ENCODE measurements at regions not wholly inside any gene's neighbourhood (a gene's known extent, or its start where the extent isn't known, plus 50 kb on each side); places are given as distances from the start of the nearest gene placed in this dataset.

DNA sequence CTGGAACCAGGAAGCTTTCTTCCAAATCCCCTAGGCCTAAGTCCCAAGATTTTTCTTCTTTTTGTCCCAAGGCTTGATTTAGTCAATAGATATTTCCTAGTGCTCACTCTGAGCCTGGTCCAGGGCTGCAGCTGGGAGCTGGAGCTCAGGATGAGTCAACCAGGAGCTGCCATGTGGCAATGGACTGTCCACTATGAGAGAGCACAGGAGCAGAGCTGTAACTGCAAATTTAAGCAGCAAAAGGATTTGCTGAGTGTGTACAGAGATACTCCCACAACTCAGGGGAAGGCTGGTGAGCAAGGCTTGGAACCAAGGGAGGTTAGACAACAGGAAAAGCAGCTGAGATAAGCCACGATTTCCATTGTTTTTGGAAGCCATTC is 92.1 kb upstream of the CXCL12 start:
- DNase-seq = no peak

DNA sequence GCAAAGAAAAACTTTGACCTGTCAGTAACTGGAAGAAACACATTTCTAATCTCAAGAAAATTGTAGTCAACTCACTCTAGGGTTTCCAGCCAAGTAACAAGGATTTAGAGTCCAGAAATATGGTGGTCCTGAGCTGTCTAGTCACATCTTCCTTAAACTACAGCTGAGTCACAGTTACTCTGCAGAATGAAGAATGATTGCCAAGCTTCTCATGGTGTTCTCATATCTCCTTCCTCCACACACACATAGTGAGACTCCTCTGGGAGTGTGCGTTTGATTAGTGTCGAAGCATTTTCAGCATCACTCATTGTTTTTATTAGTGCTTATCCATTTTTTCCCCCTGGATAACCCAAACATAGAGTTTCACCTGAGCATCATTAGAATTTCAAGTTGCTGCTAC is 93.1 kb upstream of the CXCL12 start:
- no peak for DNase-seq

DNA sequence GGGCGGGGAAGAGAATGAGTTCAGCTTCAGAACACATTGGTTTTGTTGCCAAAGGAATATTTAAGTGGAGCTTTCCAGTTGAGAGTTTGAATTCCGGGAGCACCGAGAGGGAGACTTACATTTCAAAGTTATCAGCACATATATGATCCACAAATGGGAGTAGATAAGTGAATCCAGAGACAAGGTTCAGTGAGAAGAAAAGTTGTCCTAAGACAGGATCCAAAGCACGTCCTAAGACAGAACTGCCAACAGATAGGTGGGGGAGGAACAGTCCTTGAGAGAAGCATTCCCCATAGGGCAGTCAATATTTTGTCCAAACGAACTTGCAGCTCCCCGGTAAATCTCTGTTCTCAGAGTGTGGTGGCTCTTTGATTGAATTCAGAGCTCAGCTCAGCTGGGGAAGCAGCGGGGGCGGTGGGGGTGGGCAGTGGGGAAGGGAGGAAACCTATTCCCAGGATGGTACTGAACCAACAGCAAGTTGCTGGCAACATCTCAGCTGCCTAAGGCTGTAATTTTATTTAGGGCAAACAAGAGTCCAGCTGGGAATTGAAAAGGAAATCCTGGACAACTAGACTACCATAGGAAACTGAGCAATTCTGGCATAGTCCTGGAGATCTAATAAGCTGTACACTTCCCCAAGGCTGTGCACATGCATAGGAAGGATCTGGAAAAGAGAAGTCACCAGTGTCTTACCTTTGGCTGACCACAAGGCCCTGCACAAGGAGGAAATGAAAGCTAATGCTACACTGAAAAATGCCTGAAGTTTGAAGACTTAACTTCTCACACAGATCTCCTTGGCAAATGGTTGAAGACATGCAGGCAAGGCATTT is 94.2 kb upstream of the CXCL12 start:
- DNase-seq = no peak

DNA sequence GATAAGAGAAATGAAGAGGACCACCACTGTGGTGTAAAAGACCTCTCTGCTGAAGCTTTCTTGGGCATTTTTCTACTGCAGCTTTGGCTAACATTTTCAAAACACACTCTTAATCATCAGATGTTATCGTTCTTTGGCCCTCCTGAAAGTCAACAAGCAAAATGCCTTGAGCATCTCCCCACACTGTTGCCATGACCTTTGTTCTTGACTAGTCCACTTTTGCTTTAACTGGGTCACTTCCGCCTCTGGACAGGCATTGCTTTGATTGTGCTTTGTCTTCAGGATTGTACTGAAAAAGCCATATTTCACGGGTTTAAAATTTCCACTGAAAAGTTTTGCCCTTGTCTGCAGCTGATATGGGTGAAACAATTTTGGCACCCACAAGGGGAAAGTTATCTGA is 107.8 kb upstream of the CXCL12 start:
- DNase-seq = no peak

DNA sequence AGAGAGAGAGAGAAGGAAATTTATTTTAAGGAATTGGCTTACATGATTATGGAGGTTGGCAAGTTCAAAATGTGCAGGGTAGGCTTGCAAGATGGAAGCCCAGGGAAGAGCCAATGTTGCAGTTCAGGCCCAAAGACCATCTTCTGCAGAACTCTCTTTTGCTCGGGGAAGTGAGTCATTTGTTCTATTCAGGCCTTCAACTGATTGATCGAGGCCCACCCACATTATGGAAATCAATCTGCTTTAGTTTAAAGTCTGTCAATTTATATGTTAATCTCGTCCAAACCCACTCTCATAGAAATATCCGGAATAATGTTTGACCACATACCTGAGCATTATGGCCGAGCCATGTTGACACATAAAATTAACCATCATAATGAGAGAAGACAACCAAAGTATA is 113.3 kb upstream of the CXCL12 start:
- no peak for DNase-seq

DNA sequence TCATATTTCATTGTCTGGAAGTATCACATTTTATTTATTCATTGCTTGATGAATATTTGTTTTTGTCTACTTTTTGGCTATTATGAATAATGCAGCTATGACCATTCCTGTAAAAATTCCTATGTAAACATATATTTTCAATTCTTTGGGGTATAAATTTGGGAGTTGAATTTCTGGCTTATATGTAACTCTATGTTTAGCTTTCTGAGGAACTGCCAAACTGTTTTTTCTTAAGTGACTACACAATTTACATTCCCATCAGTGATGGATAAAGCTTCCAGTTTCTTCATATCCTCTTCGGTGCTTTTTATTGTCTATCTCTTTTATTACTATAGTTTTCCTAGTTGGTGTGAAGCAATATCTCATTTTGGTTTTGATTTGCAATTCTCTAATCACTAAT is 115.6 kb upstream of the CXCL12 start:
- DNase-seq = peak; percentile 33

DNA sequence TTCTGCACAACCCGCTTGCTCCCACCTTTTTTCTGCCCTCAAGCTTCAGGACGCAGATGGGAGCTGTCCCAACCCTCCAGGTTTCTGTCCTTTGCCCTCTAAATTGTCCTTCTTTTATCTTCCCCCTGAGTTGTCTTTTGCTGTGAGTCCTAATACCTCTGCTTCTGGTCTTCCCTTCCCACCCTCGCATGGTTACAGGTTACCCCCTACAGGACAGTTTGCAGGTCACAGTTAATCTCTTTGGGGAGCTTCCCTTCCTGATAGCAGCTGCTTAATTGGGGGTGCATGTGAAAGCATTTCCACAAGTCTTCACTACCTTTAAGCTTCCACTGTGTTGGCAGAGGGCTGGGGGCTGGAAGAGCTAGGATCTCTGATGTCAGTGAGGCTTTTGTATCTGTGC is 121.5 kb upstream of the CXCL12 start:
- DNase-seq = no peak

DNA sequence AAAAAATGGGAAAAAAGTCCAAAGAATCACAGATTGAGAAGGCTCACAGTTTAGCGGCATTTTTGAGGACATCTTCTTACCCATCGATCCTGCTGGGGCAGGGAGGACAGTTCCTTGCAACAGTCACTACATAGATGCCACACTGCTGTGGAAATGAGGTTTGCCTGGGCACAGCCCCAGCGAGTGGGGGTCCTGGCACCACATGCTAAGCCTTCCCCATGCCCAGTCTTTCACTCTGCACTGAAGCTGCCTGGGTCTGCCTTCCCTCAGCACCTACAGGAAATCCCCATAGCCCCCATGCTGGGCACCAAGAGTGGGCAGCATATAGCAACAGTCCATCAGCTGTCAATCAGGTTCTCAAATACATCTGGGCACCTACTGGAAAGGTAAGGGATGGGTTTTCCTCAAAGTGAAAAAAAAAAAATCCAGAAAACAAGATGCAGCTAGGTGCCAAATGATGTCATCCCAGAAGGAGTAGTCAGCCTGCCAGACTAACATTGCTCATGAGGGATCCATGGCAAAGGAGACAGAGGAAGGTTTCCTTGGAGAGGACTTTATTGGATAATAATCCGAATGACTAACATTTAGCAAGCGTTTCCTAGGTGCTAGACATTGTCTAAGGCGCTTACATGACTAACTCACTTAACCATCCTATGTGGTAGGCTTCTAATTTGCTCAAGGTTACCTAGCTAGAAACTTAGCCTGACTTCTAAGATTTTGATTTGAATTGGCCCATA is 125.7 kb upstream of the CXCL12 start:
- DNase-seq = no peak

DNA sequence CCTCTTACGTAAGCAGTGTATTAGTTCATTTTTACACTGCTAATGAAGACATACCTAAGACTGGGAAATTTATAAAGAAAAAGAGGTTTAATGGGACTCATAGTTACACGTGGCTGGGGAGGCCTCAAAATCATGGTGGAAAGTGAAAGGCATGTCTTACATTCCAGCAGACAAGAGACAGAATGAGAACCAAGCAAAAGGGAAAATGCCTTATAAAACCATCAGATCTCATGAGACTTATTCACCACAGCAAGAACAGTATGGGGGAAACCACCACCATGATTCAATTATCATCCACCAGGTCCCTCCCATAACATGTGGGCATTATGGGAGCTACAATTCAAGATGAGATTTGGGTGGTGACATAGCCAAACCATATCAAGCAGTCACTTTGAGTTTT is 126.3 kb upstream of the CXCL12 start:
- no peak for DNase-seq

DNA sequence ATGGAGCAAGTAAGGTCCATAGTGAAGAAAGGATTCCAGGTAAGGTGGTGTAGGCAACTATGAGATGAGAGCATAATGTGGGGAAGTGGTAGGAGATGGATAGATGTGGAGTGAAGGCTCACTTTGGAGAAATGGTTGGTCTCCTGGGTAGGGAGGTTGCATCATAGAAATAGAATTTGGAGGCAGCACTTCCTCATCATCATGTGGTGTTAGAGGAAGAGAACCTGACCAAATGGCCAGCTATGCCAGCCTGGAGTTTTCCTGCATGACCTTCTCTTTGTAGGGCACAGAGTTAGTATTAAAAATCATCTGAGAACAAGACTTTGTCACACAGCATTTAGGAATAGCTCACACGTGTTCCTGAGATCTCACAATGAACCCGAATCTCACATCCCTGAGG is 126.7 kb upstream of the CXCL12 start:
- no peak for DNase-seq

DNA sequence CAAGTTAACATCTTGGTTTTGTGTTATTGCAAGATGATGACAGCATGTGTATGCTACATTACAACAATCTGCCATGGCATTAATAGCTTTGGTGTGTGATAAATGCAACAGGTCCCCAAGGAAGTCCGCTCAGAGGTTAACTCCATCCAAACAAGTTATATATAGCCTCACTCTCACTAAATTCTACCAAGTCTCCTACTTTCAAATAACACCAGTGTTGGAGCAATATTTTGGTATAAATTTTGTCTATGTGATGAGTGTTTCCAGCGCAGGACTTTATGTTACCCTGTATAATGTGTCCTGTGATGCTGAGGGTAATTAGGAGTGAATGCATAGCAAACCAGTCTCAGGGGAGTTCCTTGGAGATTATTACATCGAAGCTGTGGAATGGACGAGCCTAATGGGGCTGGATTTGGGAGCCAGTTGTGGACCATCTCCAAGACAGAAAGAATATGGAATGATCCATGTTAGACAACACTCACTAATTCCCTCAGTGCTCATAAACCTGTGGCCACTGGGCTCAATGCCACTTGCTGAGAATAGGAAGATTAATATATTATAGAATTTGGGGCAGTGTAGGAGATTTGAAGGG is 127.6 kb upstream of the CXCL12 start:
- peak; percentile 91 for DNase-seq

DNA sequence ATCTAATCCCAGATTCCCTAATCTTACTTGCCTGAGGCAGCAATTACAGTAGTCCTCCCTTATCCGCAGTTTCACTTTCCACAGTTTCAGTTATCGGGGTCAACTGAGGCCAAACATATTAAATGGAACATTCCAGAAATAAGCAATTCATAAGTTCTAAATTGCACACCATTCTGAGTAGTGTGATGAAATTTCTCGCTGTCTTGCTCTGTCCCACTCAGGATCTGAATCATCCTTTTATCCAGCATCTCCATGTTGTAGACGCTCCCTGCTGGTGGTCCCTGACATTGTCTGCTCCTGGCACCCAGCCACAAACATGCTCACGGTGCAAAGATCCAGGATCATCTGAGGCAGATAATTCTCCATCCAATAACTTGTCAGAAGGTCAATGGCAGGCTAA is 128.7 kb upstream of the CXCL12 start:
- DNase-seq = no peak

DNA sequence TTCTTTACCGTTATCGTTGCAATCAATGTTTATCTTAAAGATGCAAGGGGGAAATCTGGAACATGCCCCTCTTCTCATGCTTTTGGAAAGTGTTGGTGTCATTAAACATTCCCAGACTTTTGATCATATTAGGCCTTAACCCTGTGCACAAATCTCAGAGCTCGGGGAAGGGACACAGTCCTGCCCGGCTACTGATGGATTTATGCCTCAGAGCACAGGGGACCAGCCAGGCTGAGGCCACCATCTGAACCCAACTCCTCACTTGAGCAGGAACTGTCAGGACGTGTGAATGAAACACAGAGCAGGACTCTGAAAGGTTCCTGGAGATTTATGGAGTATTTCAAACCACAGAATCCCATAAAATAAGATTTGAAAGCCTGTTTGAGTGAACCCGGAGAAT is 132.0 kb upstream of the CXCL12 start:
- no peak for DNase-seq

DNA sequence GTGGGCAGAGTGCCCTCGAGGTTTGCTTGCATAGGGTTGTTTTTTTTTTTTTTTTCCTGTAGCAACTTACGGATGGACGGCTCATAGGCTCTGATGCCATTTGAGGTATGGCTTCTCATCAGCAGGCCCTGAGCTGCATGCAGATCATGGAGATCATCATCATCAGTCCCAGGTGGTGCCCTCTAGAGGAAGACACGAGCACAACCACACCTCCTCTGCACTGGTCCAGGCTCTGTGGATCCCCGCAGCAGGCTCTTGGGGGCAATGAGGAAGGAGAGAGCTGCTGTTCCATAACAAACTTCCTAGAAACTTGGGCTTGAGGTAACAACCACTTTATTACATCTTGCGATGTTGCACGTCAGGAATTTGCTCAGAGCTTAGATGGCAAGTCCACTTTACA is 132.7 kb upstream of the CXCL12 start:
- DNase-seq = no peak

DNA sequence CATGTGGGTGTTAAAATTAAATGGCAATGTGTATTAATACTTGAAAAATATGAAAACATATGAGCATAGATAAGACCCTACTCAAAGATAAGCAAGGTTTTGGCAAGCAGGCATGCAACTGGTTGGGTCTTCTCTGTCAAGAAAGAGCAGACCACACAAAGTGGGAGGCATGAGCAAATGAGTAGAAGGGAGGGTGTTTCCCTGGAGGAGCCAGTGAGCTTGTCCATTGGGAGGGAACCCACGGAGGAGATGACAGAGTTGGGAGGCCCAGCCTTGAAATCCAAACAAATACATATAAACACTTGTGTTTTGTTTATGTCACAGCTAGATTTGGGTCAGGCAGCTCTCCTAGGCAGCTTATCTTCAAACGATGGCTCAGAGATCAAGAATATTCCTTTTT is 134.5 kb upstream of the CXCL12 start:
- DNase-seq = no peak

DNA sequence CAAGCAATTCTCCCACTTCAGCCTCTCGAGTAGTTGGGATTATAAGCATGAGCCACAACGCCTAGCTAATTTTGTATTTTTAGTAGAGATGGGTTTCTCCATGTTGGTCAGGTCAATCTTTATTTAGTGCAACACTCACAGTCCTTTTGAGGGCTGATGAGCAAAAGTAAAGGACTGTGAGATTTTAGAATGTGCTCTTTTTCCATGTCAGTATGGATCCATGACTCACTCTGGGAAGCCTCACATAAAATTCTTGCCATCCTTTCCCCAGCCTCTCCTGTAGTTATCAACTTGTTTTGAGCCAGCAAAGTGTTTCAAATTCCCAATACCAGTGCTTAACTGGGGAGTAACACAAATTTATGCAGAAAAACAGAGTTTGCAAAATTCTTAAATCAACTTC is 135.8 kb upstream of the CXCL12 start:
- no peak for DNase-seq

DNA sequence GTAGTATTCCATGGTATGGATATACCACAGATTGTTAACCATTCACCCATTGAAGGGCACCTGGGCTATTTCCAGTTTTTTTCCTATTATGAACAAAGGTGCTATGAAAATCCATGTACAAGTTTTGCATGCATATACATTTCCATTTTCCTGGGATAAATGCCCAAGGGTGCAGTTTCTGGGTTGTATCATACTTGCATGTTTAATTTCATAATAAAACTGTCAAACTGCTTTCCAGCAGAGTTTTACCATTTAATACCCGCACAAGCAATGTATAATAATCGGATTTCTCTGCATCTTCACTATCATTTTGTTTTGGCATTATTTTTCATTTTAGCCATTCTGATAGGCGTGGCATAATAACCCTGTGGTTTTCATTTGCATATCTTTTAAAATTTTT is 154.3 kb upstream of the CXCL12 start:
- DNase-seq = no peak

DNA sequence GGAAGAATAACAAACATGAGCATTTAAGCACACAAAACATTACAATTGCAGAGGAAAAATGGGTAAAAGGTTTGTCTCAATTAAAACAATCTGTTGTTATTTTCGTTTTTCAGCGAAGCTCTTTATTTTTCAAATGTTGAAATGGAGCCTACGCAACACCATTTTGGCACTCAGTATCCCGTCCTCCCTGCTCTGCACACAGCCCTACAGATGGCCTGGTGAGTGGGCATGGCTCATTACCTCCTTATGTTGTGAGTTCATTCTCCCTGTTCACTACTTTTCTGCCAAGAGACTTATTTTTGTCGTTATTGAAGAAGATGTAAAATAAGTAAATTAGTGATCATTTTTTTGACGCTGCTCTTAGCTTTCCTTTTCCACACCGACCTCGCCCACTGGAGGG is 167.8 kb upstream of the CXCL12 start:
- DNase-seq = no peak

DNA sequence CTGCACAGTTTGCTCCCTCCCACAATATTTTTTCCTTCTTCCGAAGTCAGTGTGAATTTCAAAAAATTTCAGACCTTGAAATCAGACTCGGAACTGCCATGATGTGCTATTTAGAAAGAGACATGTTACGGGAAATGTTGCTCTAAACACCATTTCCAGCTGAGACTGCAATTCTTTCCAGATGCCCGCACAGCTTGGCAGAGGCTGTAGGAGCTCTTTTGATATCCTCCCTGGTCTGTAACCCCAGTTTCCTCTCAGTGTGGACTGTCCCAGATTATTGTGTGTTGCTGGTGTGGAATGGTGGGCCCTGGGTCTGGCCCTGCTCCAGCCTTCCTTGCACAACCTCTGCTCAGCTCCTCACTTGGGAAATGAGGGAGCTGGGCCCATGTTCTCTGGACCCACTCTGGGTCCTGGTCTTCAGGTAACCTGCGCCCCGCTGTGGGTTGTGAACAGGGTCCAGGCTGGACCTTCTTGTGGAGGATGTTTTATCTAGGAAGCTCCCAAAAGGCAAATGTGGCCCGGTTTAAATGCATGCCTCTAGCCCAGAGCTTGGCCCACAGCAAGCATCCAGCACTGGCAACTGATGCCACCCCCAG is 172.8 kb upstream of the CXCL12 start:
- no peak for DNase-seq

DNA sequence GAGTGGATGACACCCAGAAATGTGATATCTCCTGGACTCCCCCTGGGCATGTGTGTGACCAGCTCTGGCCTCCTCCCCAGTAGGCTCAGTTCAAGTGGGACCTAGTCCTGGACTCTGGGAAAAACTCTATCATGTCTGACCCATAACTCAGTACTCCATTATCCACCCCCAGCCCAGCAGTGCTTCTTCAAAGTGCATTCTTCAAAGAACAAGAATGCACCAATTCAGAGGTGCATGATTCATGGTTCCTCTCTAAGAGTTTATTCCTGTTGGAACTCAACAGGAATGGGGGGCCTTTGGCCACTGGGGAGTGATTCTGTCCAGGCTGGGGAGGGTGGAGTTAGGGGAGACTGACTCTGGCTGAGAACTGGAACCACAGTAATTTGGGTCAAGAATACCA is 173.6 kb upstream of the CXCL12 start:
- DNase-seq = no peak

DNA sequence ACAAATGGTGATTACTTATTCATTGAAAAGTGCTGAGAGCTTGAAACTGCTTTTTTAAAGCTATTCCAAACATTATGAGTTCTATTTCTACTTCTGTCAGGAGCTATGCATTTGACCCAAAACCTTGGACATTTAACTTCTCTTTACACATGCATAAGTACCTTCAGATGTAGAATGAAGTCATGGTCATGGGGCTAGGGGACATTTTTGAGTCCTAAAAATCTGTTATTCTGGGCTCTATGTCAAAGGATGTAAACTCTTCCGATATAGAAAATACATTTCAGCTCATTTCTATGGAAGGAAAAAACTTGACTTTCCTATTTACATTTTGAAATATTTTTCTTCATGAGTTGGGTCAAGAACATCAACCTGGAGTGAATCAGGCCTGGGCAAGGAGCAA is 179.5 kb upstream of the CXCL12 start:
- no peak for DNase-seq

DNA sequence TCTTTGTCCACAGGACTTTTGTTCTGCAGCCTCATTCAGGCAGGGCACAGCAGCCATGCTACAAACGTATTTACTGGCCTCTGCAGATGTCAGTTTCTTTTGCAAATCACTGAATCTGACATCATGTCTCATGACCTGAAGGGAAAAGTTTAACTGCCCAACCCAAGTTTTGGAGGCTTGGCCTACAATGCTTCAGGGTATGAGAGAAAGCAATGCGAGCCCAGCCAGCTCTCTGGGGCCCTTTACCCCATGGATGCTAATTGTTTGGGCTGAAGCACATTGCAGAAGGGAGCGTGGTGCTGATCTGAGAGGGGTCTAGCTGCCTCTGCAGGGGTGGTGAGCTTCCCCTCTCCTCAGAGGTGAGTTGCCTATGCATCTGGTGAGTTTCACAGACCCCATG is 179.9 kb upstream of the CXCL12 start:
- DNase-seq = no peak

DNA sequence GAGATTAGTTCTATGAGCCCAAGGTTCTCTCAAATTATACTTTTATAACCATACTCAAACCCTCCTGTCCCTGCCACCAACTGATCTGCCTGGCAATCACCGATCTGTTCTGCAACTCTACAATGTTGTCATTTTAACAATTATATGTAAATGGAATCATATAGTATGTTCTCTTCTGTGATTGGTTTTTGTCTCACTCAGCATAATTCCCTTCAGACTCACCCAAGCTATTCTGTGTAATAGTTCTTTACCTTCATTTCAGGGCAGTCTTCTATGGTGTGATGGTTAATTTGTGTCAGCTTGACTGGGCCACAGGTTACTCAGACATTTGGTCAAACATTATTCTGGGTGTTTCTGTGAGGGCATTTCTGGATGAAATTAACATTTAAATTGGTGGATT is 181.9 kb upstream of the CXCL12 start:
- DNase-seq = no peak
